SU-DHL-6 (cell line): ENCODE measurements at regions not wholly inside any gene's neighbourhood (a gene's known extent, or its start where the extent isn't known, plus 50 kb on each side); places are given as distances from the start of the nearest gene placed in this dataset.
"Not testable (repeated sequence)": the region's sequence is repeated elsewhere in the genome, so short reads cannot be mapped to it uniquely, and the experiment has no call there.

ENCODE experiments used
- H2AFZ ChIP-seq: fragments of 200-600 bp; sonication (generic); 2 replicates; pipeline ENCODE4 v1.6.1; 2014; ENCODE audit warnings: low read depth, mild to moderate bottlenecking, moderate library complexity, mixed read lengths, antibody characterized with exemption, low read length; ENCODE audit not compliant: severe bottlenecking
- H3F3A ChIP-seq: fragments of 200-600 bp; shearing (Covaris generic); 2 replicates; pipeline ENCODE4 v1.6.0; 2016; ENCODE audit warnings: antibody characterized with exemption, mild to moderate bottlenecking; ENCODE audit not compliant: insufficient read depth
- H3K27ac ChIP-seq: fragments of 200-600 bp; sonication (generic); 2 replicates; pipeline ENCODE4 v1.5.1; 2016; ENCODE audit warnings: low read depth, mild to moderate bottlenecking, low read length, moderate library complexity, mixed read lengths
- H3K27me3 ChIP-seq: fragments of 200-600 bp; sonication (generic), shearing (Covaris generic); 2 replicates; pipeline ENCODE4 v1.6.0; 2014; ENCODE audit warnings: mild to moderate bottlenecking, low read length
- H3K36me3 ChIP-seq: fragments of 200-600 bp; sonication (generic); 2 replicates; pipeline ENCODE4 v1.6.1; 2014; ENCODE audit warnings: mild to moderate bottlenecking, low read length, mixed read lengths
- H3K4me2 ChIP-seq: fragments of 300-600, 200-600 bp; shearing (Covaris generic), sonication (generic); 2 replicates; pipeline ENCODE4 v1.6.0; 2014; ENCODE audit warnings: low read length, low read depth, mild to moderate bottlenecking; ENCODE audit not compliant: poor library complexity, severe bottlenecking
- H3K4me3 ChIP-seq: fragments of 200-600 bp; sonication (generic); 2 replicates; pipeline ENCODE4 v1.5.1; 2014; ENCODE audit warnings: antibody characterized with exemption, low read length, mild to moderate bottlenecking, mixed read lengths; ENCODE audit not compliant: insufficient read depth, poor library complexity, severe bottlenecking
- H3K79me2 ChIP-seq: fragments of 200-600 bp; sonication (generic); 2 replicates; pipeline ENCODE4 v1.6.1; 2014; ENCODE audit warnings: mild to moderate bottlenecking, low read length, moderate library complexity; ENCODE audit not compliant: insufficient read depth
- H3K9ac ChIP-seq: fragments of 200-600 bp; sonication (generic); 2 replicates; pipeline ENCODE4 v1.7.0; 2014; ENCODE audit warnings: mild to moderate bottlenecking, low read length
- H3K9me2 ChIP-seq: fragments of 200-600 bp; sonication (generic); replicated peaks from 2 replicates; pipeline ENCODE4 v1.6.1; 2014; ENCODE audit warnings: low read length; ENCODE audit not compliant: insufficient read depth
- H3K9me3 ChIP-seq: fragments of 200-600 bp; sonication (generic); 2 replicates; pipeline ENCODE4 v1.6.1; 2014; ENCODE audit warnings: low read length, mixed read lengths; ENCODE audit not compliant: insufficient read depth
- H4K20me1 ChIP-seq: fragments of 200-600 bp; sonication (generic); 2 replicates; pipeline ENCODE4 v1.6.1; 2014; ENCODE audit warnings: low read depth, mild to moderate bottlenecking, antibody characterized with exemption, low read length, moderate library complexity, mixed read lengths
- EZH2phosphoT487 ChIP-seq: fragments of 200-600 bp; sonication (generic), shearing (Covaris generic); conservative IDR thresholded peaks from 2 replicates; pipeline ENCODE4 v1.6.1; 2018; ENCODE audit warnings: mild to moderate bottlenecking, antibody characterized with exemption, low read length, moderate library complexity, mixed read lengths
- TF ChIP-seq, protein P1 (sequence below): fragments of 200-600 bp; sonication (generic); IDR thresholded peaks from one replicate; pipeline ENCODE4 v1.5.1; 2017; ENCODE audit warnings: antibody characterized with exemption, mild to moderate bottlenecking, low read length, moderate library complexity; ENCODE audit not compliant: insufficient read depth, poor library complexity, severe bottlenecking

DNA sequence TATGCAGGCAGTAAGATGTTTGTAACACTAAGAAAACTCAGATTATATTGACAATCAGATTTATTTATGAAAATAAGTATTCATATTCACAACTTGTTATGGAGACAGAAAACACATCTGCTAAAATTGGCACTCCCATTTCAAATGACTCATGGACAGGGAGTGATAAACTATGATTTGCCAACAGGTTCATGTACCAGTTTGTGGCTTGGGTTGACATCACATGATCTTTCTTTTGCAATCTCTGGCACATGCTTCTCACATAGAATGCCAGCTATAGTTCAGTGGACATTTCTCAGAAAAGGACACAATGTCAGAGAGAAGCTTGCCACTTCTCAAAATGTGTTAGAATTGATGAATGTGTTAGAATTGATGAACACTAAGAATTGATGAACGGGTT, 663.2 kb upstream of the ANKRD30A start:
- H3K4me2 ChIP-seq: no peak overlapping the region
- H3K4me3 ChIP-seq: no peak overlapping the region
- H3K9me2 ChIP-seq: no peaks in the 10 kb centered on the region; the same call in 1 of the 2 replicates
- H3K79me2 ChIP-seq: no peaks in the 10 kb centered on the region
- no peak overlapping the region for H3K9ac ChIP-seq
- no peaks in the 10 kb centered on the region for H3F3A ChIP-seq
- no peaks in the 10 kb centered on the region for H3K9me3 ChIP-seq
- TF ChIP-seq EZH2phosphoT487: no peak
- TF ChIP-seq, protein P1, sequence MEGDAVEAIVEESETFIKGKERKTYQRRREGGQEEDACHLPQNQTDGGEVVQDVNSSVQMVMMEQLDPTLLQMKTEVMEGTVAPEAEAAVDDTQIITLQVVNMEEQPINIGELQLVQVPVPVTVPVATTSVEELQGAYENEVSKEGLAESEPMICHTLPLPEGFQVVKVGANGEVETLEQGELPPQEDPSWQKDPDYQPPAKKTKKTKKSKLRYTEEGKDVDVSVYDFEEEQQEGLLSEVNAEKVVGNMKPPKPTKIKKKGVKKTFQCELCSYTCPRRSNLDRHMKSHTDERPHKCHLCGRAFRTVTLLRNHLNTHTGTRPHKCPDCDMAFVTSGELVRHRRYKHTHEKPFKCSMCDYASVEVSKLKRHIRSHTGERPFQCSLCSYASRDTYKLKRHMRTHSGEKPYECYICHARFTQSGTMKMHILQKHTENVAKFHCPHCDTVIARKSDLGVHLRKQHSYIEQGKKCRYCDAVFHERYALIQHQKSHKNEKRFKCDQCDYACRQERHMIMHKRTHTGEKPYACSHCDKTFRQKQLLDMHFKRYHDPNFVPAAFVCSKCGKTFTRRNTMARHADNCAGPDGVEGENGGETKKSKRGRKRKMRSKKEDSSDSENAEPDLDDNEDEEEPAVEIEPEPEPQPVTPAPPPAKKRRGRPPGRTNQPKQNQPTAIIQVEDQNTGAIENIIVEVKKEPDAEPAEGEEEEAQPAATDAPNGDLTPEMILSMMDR: no peak
- H4K20me1 ChIP-seq: no peaks in the 10 kb centered on the region
- no peaks in the 10 kb centered on the region for H3K36me3 ChIP-seq
- no peak overlapping the region for H3K27ac ChIP-seq
- no peak overlapping the region for H2AFZ ChIP-seq
- no peaks in the 10 kb centered on the region for H3K27me3 ChIP-seq

DNA sequence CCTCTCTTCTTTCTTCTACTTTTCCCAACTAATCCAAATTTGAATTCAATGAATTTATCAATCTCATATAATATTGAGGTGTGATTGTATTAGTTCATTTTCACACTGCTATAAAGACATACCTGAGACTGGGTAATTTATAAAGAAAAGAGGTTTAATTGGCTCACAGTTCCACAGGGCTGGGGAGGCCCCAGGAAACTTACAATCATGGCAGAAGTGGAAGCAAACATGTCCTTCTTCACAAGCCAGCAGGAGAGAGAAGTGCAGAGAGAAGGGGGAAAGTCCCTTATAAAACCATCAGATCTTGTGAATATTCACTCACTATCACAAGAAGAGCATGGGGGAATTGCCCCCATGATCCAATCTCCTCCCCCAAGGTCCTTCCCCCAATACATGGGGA, 667.0 kb upstream of the ANKRD30A start:
- not testable (repeated sequence) for H3K36me3 ChIP-seq, H3K9me2 ChIP-seq, H3K9me3 ChIP-seq, H3K4me3 ChIP-seq, H3K9ac ChIP-seq, H3K79me2 ChIP-seq, H4K20me1 ChIP-seq, H3F3A ChIP-seq, H3K27me3 ChIP-seq, H2AFZ ChIP-seq, H3K27ac ChIP-seq, H3K4me2 ChIP-seq

DNA sequence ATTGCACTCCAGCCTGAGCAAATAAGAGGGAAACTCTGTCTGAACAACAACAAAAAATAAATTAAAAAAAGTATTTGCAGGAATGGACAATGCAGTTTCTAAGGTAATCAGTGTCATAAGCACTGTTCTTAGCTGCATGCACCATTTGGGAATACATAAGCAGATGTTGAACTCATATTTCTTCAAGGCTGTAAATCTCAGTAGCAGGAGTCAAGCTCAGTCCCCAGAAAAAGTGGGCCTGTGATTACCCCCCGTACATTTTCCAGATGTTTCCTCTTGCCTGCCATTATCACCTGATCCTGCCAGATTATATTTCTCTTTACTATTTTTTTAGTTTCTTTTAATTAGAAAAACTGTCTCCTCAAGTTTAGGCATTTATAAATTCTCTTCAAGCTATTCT, 667.6 kb upstream of the ANKRD30A start:
- Histone ChIP-seq H2AFZ (no peak overlapping the region), H3K4me2 (no peak overlapping the region), H3K9me2 (no peaks in the 10 kb centered on the region), H3K9me3 (no peaks in the 10 kb centered on the region), H3K4me3 (no peak overlapping the region), H3K79me2 (no peaks in the 10 kb centered on the region), H4K20me1 (no peaks in the 10 kb centered on the region), H3F3A (no peaks in the 10 kb centered on the region), H3K36me3 (no peaks in the 10 kb centered on the region), H3K27ac (no peak overlapping the region), H3K9ac (no peak overlapping the region), H3K27me3 (no peaks in the 10 kb centered on the region)
- TF ChIP-seq EZH2phosphoT487: no peak
- TF ChIP-seq, protein P1: no peak

DNA sequence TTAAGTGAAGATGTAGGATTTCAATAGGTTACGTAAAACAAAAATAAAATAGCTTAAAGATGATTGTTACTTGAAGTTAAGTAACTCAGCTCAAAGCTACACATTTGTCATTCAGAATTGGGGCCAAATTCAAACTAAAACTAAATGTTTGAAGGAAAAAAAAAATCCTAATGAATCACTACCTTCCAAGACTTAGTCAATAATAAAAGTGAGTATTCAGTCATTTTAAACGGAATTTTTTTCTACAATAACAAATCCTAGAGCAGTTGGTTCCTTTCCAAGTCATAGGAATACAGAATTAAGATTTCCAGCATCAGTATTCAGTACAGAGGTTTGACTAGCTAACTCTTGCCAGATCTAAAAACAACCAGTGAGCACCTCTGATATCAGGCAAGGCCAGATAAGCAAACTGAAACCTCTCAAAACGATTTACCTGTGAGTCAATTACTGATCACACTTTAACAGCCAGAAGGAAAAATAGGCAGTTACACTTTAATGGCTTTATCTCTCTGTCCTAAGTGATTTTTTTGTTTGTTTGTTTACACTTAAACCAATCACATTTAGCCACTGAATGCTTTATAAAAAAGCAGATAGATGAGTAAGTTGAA, 669.8 kb upstream of the ANKRD30A start:
- Histone ChIP-seq H3K4me2 (no peak overlapping the region), H3K27me3 (no peaks in the 10 kb centered on the region), H2AFZ (no peak overlapping the region)

More for the DNA sequence above, 669.8 kb upstream of the ANKRD30A start:
- Histone ChIP-seq H3K79me2 (no peaks in the 10 kb centered on the region), H3K27ac (no peak overlapping the region), H3K9me2 (no peaks in the 10 kb centered on the region), H3K36me3 (no peaks in the 10 kb centered on the region), H4K20me1 (no peaks in the 10 kb centered on the region), H3K4me3 (no peak overlapping the region), H3K9ac (no peak overlapping the region), H3K9me3 (no peaks in the 10 kb centered on the region), H3F3A (no peaks in the 10 kb centered on the region)
- TF ChIP-seq EZH2phosphoT487: no peak
- TF ChIP-seq, protein P1: no peak
